GM12891 (cell line): ENCODE measurements at regions not wholly inside any gene's neighbourhood (a gene's known extent, or its start where the extent isn't known, plus 50 kb on each side); places are given as distances from the start of the nearest gene placed in this dataset.

Experiments
- POLR2A ChIP-seq: IDR thresholded peaks from 2 replicates; pipeline ENCODE4 v1.6.1; 2011; ENCODE audit warnings: low read depth, low read length, control low read depth
- POLR2AphosphoS5 ChIP-seq: IDR thresholded peaks from 2 replicates; pipeline ENCODE4 v1.6.1; 2011; ENCODE audit warnings: low read depth, low read length, control low read depth
- SPI1 ChIP-seq: IDR thresholded peaks from 2 replicates; pipeline ENCODE4 v1.6.1; 2011; ENCODE audit warnings: low read depth, low read length, control low read depth
- TAF1 ChIP-seq: IDR thresholded peaks from 2 replicates; pipeline ENCODE4 v1.6.1; 2011; ENCODE audit warnings: low read depth, low read length, control low read depth

DNA sequence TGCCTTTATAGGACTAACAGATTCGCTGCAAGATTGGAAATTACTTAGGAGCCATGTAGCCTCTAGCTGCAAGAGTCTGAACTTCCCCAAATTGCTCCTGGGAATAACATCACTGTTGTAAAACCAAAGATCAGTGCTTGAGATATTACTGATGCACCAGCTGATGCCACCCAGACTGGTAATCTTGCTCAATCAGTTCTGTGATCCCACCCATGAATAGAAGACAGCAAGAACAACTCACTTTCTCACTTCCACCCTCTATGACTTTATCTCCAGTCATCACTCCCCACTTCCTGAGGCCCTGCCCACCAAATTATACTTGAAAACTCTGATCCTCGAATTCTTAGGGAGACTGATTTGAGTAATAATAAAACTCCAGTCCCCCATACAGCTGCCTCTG, 1011.1 kb downstream of the PLA2G4A start:
- TF ChIP-seq POLR2AphosphoS5 (no peak), TAF1 (no peak), POLR2A (no peak), SPI1 (no peak)
